ENCODE measurements at regions not wholly inside any gene's neighbourhood (a gene's known extent, or its start where the extent isn't known, plus 50 kb on each side); places are given as distances from the start of the nearest gene placed in this dataset.

DNA sequence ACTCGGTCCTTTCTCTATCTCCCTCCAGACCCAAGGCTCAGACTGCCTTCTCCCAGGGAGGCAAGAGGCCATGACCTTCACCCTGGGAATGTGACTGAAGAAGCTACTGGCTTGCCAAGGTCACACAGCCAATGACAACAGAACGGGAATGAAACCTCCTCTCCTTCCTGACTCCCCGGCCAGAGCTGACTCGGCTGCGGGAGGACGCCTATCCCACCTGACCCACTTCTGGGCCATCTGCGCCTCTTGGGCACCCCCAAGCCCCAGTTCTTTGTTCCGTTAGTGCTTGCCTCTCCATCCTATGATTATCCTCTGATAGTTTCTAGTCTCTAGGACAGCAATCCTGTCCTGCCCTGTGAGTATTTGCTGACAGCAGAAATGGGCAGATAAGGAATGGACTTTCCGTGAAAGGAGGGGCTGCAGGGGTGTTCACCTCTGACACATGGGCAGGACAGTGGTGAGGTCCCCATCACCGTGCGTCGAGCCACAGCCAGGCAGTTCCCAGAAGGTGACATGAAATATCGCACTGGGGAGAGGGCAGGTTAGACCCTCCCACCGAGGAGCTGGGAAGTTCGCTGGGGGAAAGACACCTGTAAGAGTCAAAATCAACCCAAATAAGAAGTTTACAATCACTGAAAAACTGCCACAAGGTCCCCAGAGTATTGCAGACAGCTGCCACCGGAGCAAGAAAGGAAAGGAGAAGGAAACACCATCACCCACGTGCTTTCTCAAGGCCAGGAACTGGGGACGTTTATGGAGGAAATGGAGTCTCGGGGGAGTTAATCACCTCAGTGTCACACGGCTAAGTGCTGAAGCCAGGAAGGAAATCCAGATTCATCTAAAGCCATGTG lies 63.0 kb downstream of the INSIG1 start:
- no peak for DNase-seq

DNA sequence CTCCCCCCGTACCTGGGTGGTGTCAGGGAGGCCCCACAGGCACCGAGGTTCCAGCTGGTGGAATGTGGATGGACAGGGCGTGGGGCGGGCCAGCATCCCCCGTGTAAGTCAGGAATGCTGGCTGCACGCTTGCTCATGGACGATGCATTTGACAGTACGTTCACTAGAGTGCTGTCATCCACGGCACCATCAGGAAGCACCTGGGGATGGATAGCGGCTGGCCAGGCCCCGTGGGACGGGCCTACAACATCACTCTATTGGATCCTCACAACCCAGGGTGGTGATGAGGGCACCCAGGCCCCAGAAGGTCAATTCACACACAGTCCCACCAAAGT lies 63.6 kb downstream of the INSIG1 start:
- no peak for DNase-seq

DNA sequence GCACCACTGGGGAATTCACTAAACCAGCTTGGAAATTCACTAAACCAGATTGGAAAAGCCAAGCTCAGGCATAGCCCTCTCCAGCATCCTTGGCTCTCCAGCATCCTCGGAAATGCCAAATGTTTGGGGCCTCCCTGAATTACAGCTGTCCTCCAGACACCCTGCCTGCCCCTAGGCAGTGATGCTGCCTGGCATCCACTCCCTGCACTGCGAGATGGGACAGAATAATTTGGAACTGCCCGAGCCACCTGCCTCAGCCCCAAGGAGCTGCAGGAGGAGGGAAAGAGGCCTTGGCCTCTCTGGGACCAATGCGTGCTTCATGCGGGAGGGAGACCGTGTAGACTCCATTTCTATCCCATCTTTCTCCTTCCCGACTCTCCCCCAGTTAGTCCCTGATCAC lies 64.3 kb downstream of the INSIG1 start:
- no peak for DNase-seq

DNA sequence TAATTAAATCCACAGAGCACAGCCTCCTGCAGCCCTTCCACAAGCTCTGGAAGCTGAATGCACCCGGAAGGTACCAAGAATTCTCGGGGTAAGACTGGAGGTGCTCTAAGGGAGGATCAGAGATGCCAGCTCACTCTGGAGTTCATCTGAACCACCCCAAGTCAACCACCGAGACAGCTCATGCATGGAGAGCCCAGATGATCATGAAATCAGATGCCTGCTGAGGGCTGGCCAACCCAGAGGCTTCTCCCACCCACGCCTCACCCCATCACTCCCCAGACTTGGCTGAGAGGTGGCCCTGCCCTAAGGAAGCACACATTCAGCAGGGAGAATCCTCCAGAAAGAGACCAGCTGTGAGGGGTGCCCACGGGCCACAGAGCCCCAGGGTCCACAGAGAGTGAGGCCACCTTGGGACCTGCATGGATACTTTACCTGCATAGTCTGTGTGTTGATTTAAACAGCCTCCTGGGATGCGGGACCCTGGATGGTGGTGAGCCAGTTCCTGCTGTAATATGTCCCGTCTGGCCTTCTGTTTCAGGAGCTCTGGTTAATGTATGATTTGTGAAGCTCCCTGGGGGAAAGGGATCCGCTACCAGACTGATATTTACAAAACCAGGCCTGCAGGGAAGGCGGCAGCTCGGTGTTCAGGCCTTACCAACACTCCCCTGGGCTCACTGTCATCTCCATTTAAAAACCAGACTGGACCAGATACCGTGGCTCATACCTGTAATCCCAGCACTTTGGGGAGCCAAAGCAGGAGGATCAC lies 64.9 kb downstream of the INSIG1 start:
- no peak for DNase-seq

DNA sequence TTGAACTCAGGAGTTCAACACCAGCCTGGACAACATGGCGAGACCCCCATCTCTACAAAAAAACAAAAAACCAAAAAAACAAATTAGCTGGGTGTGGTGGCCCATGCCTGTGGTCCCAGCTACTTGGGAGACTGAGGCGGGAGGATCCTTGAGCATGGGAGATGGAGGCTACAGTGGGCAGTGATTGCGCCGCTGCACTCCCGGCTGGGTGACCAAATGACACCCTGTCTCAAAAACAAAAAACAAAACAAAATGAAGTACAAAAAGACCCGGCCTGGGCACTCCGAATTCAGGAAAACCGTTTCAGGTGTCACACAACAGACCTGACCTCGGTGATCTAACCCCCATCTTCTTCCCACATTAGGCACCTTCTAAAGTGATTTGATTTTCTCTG lies 65.5 kb downstream of the INSIG1 start:
- no peak for DNase-seq

DNA sequence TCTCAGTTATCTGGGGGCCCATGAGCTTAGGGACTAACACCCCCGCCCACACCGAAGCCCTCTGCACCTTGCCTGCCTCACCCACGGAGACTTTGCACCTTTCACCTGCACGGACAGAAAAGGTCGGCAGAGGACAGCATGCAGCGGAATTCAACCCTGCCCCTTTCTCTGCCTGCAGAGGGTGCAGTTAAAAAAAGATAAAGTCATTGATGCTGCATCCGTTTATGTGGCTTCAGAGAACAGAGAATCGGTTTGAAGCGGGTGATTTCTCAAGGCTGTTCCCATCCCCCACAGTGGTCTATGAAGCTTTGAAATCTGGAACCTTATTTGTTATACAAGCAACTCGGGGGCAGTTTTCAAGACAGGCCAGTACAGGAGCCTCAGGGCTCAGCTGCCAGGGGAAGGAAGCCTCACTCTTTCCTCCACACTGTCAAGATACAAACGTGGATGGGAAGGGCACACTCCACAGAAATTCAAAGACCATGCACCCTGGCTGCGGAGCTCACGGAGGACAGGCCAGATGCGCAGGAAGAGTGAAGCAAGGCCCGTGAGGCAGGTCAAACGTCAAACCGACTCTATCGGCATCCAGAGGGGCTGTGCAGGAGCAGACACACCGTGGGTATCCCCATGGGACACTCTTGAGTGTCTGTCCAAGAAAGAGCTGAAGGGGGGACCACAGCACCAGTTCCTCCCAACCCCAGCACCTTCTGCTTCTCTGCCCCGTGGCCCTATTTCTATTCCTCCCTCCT lies 66.3 kb downstream of the INSIG1 start:
- DNase-seq, result no peak

DNA sequence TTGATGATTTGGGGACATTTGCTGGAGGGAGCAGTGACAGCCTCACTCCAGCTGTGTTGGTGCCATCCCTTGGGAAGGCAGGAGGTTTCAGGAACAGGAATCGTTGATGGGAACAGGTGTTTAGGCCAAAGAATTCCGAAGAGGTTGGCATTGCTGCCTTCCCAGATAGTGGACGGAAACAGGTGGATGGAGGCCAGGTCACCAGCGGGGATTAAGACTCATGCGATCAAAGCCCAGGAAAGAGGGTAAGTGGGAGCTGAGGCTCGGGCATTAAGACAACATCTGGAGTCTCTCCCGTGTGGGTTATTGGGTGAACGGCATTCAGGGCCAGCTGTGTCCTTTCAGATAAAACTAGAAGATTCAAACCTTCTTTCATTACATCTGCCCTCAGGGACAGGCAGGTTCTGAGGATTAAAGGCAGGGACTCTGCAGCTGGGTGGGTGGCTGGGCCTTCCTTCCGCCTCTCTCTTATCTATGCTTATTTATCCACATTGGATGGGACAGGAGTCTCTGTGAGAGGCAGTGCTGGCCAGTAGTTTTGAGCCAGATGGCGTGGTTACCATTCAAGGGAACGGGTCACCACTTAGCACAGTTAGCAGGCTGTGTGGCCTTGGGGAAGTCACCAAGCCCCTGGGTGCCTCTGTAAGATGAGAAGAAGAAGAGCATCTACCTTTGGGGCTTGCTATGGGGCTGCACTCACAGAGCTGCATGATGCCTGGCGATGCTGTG lies 67.6 kb downstream of the INSIG1 start:
- DNase-seq, result no peak

DNA sequence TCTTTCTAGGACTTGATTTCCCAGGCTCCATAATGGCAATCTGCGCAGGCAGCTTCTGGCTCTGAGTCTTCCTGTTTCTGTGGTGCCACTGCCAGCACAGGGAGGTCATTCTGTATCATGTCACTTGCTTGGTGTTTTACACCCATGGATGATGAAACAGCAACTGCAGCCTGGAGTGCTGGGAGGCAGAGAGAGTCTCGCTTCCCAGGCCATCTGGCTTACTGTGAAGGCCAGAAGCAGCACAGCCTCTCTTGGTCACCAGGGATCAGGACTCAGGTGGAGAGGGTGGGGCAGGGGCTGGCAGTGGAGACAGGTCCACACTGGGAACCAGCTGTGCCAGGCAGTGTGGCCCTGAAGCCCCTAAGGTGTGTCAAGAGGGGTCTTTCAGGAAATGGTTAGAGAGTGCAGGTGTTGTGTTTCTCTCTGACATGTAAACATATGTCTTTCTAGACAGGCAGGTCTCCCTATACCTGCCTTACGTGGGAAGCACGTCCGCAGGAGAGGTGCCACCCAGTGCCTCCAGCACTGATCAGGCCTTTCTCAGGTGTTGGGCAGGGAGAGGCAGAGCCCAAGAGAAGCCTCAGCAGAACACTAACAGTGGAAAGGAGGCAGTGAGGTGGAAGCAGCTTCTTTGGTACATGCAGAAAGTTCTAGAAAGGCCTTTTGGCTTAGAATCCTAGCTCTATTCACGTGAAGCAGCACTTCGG lies 71.4 kb downstream of the INSIG1 start:
- no peak for DNase-seq

DNA sequence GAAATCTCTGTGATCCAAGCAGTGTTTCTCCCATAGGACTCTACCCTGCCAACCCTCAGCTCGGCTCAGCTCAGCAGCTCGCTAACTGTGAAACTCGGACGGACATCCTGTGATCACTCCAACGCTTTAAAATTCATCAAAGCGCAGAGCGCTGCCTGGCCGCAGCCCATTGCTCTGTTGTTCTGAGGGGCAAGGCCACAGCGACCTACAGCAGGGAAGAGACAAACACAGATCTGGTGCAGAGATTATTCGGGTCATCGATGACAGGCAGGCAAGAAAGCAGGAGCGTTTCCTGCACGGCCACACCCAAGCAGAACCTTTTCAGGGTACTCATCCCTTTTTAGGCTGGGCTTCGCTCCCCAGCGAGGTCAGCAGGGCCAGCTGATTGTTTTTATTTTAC lies 72.1 kb downstream of the INSIG1 start:
- DNase-seq, result no peak

DNA sequence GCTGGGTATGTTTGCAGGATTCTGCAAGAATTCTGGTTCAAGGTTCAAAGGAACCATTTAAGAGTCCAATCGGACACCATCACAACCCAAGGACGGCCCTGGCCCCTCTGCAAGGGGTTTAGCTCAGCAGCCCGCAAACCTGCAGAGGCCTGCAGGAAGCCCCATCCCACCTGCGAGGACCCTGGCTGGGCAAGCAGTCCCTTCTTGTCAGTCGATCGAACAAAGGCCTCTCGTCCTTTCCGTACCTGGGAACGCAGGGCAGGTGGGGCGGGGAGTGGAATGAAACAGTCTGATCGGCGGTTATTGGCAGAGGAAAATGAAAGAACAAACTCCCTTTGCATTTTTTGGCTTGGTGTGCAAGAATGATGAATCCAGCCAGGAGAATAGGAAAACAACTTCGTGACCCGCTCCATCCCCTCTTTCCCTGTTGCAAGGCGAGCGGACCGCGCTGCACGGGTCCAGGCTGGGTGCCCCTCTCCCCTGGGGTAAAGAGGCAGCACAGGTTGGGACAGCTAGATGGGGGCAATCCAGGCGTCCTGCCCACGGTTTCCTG lies 73.7 kb downstream of the INSIG1 start:
- no peak for DNase-seq

DNA sequence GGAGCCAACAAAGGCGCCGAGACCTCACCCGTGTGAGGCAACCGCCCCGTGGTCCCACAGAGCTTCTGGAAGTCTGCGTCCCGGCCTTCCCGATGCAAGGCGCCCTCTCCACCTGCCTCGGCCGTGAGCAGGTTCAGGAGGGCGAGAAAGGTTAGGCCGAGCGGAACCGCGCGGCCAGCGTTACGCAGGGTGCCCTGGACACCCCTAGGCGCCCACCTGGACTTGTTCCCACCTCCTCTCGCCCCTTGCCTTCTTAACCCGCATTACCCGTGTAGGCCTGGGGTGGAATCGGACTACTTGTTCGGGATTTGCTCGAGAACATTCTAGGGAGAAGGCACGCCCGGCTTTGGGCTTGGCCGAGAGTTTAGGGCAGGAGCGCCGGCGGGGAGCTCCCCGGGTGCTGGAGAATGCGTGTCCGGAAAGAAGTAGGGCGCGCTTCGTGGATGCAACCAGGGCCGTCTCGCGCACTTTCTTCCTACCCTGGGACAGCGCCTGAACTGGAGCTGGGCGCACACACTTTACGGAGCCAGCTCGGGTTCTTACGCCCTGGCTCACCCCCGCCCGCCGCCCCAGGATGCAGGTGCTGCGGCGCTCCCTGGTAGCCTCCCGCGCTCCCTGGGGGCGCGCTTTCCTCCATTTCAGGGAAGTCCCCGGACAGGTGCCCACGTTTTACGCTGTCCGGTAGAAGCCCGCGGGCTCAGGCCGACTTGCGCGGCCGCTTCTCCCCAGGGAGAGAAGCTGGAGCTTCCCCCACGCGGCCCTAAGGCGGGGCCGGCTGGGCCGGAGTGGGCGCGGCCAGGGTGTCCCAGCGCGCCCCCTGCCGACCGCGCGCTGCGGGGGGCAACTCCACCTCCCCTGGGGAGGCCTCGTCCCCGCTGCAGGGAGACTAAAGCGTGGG lies 74.5 kb downstream of the INSIG1 start:
- DNase-seq, result no peak

DNA sequence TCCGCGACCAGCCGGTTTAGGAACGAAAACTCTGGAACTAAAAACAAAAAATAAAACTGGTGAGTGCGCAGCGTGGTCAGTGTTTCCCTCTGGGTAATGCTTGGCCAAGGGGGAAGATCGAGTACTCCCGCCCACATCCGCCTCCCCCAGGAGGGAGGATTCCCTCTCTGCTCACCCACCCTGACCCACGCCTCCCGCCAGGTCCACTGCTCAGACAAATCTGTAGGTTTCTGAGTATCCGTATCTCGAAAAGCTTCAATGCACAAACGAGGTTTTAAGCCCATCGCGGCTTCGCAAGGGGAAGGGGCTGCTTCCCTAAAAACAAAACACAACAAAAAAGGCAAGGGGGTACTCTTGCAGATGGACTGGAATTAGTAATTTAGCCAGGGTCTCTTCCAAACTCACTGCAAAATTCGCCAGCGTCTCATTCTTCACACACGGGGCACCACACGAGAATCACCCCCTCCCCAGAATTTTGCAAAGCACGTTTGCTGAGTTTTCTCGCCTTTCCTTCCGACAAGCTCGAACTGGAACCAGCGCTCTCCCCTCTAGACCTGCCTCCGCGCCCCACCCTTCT lies 75.2 kb downstream of the INSIG1 start:
- DNase-seq, result no peak

DNA sequence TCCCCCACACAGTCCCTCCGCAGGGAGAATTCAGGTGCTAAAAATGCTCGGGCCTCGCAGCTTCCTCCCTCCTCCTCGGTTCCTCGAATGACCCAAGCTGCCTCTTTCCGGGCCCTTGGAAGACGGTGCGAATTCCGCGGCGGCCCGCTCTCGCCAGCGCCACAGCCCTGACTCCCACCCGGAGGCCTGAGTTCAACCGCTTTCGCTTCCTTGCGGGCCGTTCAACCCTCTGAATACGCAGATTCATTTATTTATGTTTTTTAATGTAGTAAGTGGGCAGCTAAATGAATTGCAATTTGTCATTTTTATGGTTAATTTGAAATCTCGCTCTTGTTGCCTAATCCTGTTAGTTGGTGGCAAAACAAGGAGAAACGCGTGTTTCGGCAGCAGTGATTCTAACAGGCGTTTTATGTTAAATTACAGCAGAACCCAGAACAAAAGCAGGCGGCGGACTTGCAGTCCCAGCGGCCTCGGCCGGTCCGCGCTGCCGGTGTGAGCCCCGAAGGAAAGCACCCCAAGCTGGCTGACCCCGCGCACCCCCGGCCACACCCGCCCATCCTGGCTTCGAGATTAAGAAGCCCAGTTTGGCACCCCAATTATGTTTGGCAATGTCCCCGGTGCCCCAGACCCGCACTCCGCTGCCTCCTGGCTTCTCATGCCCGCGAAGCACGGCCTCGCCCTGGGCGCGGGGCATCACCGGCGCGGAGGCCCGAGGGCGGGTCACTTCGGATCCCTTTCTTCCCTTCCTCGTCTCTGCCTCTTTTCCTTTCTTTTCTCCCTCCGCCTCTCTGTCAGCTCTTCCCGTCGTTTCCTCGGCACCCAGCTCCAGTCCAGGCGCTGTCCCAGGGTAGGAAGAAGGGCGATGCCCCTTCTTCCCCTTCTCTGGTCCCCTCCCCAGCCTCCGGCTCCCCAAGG lies 75.9 kb downstream of the INSIG1 start:
- no peak for DNase-seq

DNA sequence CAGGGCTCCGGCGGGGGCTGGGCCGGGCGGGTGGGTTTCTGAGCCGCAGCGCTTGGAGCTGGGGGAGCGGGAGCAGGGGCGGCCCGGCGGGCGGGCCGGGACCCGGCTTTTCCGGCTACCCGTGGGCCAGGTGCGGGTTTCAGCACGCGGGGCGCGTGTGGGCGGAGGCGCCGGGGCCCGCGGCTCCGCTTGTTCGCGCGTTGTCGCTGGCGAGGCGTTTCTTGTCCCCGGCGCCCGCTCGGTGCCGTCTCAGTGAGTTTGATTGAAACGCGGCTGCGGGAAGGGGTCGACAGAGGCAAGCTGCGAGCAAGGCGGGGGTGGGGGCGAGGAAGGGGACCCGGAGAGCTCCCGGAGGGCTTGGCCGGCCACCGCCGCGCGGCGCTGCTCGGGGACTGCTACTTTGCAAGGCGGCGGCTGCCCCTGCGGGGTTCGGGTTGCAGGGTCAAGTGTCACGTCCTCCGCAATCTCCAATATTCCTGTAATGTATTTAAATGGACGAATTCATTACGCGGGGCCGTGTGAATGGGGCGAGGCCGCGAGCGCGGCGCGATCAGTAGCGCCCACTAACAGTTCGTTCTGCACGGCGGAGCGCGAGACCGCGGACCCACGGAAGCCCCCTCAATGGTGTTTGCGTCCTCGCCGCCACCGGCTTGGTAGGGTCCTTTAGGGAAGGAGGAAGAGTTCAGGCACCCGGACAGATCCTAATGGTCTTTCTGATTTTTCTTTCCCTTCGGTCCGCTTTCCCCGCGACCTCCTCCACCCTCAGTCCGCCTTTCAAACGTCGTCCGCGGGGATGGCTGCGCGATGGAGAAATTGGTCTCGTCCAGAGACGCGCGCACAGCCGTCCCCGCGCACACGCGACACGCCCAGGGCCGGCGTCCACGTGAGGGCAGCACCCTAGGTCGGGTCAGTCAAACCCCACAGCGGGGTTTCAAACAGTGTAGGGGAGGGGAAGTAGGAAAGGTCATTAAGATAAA lies 76.9 kb downstream of the INSIG1 start:
- DNase-seq, result no peak

DNA sequence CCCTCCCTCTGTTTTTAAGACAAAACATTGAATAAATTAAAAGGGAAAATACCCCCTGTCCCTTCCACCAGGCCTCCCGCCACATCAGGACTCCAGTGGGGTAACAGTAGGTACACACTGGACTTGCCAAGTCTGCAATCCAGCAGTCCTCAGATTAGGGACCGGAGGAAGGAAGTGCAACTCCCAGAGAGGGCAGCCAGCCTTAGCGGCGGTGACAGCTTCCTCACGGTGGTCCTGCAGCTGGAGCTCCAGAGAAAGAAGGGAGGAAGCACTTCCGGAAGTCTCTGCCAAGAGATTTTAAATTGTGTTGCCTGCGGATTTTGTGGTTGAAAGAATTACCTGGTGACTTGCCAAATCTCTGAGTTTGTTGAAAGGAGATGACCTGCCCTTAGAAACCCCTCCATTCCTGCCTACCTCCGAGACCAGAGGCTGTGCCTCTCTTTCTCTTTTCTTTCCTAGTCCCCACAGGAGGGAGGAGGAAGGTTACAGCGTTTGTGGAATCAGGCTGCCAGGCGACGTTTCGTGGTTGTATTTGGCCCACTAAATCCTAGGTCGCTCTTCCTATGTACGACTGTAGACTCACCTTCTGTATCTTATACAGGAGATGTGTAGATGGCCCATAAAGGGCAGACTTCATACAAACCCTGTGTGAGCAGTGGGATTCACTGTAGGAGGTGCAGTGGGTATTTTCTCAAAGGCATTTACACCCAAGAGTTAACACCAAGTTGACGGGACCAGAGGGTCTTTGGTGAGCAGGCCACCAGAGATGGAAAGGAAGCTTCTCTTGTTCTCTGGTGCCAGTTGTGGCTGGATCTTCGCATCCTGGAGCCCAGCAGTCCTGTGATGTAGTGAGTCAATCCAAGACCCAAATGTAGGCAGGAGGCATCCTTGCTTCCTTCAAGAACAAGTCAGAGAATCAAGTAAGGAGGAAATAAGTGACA lies 77.9 kb downstream of the INSIG1 start:
- DNase-seq, result no peak

DNA sequence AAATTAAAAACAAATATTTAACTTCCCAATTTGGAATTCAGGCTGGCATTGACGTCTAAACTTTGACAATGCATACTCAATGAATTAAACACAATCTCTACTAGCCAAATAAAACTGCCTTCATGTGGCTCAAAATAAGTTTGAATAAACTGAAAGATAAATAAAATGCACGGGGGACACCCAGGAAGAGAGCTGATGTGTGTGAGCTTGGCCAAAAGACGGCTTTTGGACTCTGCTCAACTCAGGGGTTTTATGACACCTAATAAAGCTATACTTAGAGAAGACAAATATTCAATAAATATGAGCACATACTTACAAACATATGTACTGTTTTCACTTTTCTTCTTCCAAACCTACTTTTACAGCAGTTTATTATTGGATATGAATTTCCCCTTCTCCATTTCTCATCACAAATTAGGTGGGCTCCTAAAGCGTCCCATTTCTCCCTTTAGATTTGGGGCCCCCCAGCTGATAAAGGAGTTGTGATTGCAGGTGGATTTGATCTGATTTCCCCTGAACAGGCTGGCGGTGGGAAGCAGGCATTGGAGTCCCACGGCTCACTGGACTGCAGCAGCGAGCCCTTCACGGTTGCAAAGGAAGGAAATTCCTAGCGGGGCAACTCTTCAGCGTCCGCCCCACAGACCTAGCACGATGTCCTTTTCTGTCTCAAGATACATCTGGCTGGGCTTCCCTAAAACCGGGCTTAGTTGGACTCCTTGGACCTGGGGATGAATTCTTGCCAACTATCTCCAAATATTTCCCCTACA lies 79.6 kb downstream of the INSIG1 start:
- DNase-seq, result no peak

Data from effector CD4-positive, alpha-beta T cell (primary cell).